Brain microvascular endothelial cell (primary cell): ENCODE measurements at regions not wholly inside any gene's neighbourhood (a gene's known extent, or its start where the extent isn't known, plus 50 kb on each side); places are given as distances from the start of the nearest gene placed in this dataset.

ENCODE experiments used
- DNase-seq: peaks from one replicate; pipeline ENCODE4 v3.0.0-alpha.2; 2020
- H3K27ac ChIP-seq: fragments of 250-450 bp; sonication (Bioruptor Pico); 2 replicates; pipeline ENCODE4 v1.5.1; 2020; ENCODE audit warnings: mild to moderate bottlenecking, moderate library complexity
- H3K27me3 ChIP-seq: fragments of 250-450 bp; sonication (Bioruptor Pico); replicated peaks from 2 replicates; pipeline ENCODE4 v1.5.1; 2020; ENCODE audit warnings: mild to moderate bottlenecking
- H3K36me3 ChIP-seq: fragments of 250-450 bp; sonication (Bioruptor Pico); replicated peaks from 2 replicates; pipeline ENCODE4 v1.5.1; 2020; ENCODE audit warnings: mild to moderate bottlenecking
- H3K4me3 ChIP-seq: 2 replicates; pipeline ENCODE4 v1.5.1; 2011; ENCODE audit warnings: low read depth, mild to moderate bottlenecking, control low read depth, low read length, moderate library complexity
- CTCF ChIP-seq: IDR thresholded peaks from 2 replicates; pipeline ENCODE4 v1.5.1; 2011; ENCODE audit warnings: low read depth, mild to moderate bottlenecking, moderate library complexity, low read length, control low read depth, inconsistent platforms; ENCODE audit errors: missing control alignments
- in situ Hi-C: cut with HindIII; loops from 2 replicates; pipeline ENCODE4 v1.10.0; 2017; ENCODE audit warnings: low sequenced_read_pairs, low pct_ligation_motif_present

- Histone ChIP-seq H3K27ac (no peak overlapping the region), H3K36me3 (no peaks in the 10 kb centered on the region), H3K27me3 (no peaks in the 10 kb centered on the region), H3K4me3 (no peak overlapping the region)
- in situ Hi-C loops = no loop called here
- TF ChIP-seq CTCF = no peak
- DNase-seq = no peak
These were observed 72.5 kb downstream of the SCG2 start for GRCh38 chr2:223529696-223530095.

GRCh38 chr2:223530811-223531210 is 71.3 kb downstream of the SCG2 start:
- H3K27ac ChIP-seq = no peak overlapping the region
- no peaks in the 10 kb centered on the region for H3K36me3 ChIP-seq
- in situ Hi-C loops = no loop called here
- no peaks in the 10 kb centered on the region for H3K27me3 ChIP-seq
- TF ChIP-seq CTCF = no peak
- no peak for DNase-seq
- no peak overlapping the region for H3K4me3 ChIP-seq

GRCh38 chr2:223532161-223532560 is 70.0 kb downstream of the SCG2 start:
- H3K27ac ChIP-seq = peak overlapping the region; percentile 2
- H3K27me3 ChIP-seq = no peaks in the 10 kb centered on the region
- in situ Hi-C loops = no loop called here
- no peak for DNase-seq
- TF ChIP-seq CTCF = no peak
- H3K4me3 ChIP-seq = no peak overlapping the region
- no peaks in the 10 kb centered on the region for H3K36me3 ChIP-seq

GRCh38 chr2:223532712-223533111 is 69.4 kb downstream of the SCG2 start:
- H3K36me3 ChIP-seq = no peaks in the 10 kb centered on the region
- TF ChIP-seq CTCF = no peak
- no peak for DNase-seq
- no peaks in the 10 kb centered on the region for H3K27me3 ChIP-seq
- no peak overlapping the region for H3K4me3 ChIP-seq
- in situ Hi-C loops = no loop called here
- H3K27ac ChIP-seq = peak overlapping the region; percentile 2

- no peaks in the 10 kb centered on the region for H3K27me3 ChIP-seq
- DNase-seq = no peak
- TF ChIP-seq CTCF = no peak
- in situ Hi-C loops = no loop called here
- H3K27ac ChIP-seq = no peak overlapping the region
- no peak overlapping the region for H3K4me3 ChIP-seq
- no peaks in the 10 kb centered on the region for H3K36me3 ChIP-seq
These were observed 65.6 kb downstream of the SCG2 start for GRCh38 chr2:223536546-223536945.

GRCh38 chr2:223537115-223537514 is 65.0 kb downstream of the SCG2 start:
- DNase-seq = no peak
- Histone ChIP-seq H3K4me3 (no peak overlapping the region), H3K36me3 (no peaks in the 10 kb centered on the region), H3K27ac (no peak overlapping the region), H3K27me3 (no peaks in the 10 kb centered on the region)
- TF ChIP-seq CTCF = no peak
- in situ Hi-C loops = no loop called here
